Endothelial cell of umbilical vein (primary cell): ENCODE measurements at regions not wholly inside any gene's neighbourhood (a gene's known extent, or its start where the extent isn't known, plus 50 kb on each side); places are given as distances from the start of the nearest gene placed in this dataset.

Experiments used
- BruUV-seq: library from RNA; stranded (reverse); fragments of 400-500 nt; replicated peaks from 2 replicates; lab custom pipeline; 2021; lab: Mats Ljungman, UMichigan
- CTCF ChIA-PET: fragments of 300-600, 350-600 bp; sonication (Branson Sonifier 250); formaldehyde crosslinking; loops from one replicate; lab custom pipeline; 2021; ENCODE audit warnings: antibody characterized with exemption, inconsistent platforms; lab: Charles Lee
- POLR2A ChIA-PET: fragments of 300-600, 350-600 bp; sonication (Branson Sonifier 250); formaldehyde crosslinking; loops from one replicate; lab custom pipeline; 2021; ENCODE audit warnings: antibody characterized with exemption, inconsistent platforms; lab: Charles Lee
- DNase-seq: peaks from one replicate; pipeline ENCODE4 v3.0.0-alpha.2; 2011; ENCODE audit warnings: low read depth, low spot score
- FAIRE-seq: peaks from 2 replicates; lab custom pipeline; 2011; peaks lifted over from hg19 to GRCh38; lab: Jason Lieb, UNC
- H2AFZ ChIP-seq: 2 replicates; pipeline ENCODE4 v1.6.0; 2012; ENCODE audit warnings: low read depth, low read length, control low read depth, inconsistent platforms
- H3K27ac ChIP-seq: 2 replicates; pipeline ENCODE4 v1.5.1; 2011; ENCODE audit warnings: low read depth, mild to moderate bottlenecking, control low read depth, low read length, moderate library complexity; ENCODE audit not compliant: insufficient read depth
- H3K27me3 ChIP-seq, 2 experiments: 2 replicates each; pipeline versions ENCODE4 v1.6.0 to v1.6.1; 2011; ENCODE audit warnings: low read length in 2 of 2, mixed read lengths in 1 of 2; ENCODE audit not compliant: control insufficient read depth in 2 of 2, insufficient read depth in 2 of 2
- H3K36me3 ChIP-seq, 2 experiments: 2 replicates in 1 of 2; 3 replicates in 1 of 2; pipeline ENCODE4 v1.5.1; 2011; ENCODE audit warnings: low read length in 2 of 2, mild to moderate bottlenecking in 1 of 2, moderate library complexity in 1 of 2; ENCODE audit not compliant: control insufficient read depth in 2 of 2, insufficient read depth in 2 of 2; ENCODE audit errors: extremely low read depth in 1 of 2
- H3K4me1 ChIP-seq: 3 replicates; pipeline ENCODE4 v1.5.1; 2011; ENCODE audit warnings: mild to moderate bottlenecking, low read length; ENCODE audit not compliant: control insufficient read depth, insufficient read depth; ENCODE audit errors: extremely low read depth
- H3K4me2 ChIP-seq: 2 replicates; pipeline ENCODE4 v1.6.1; 2011; ENCODE audit warnings: low read length, control low read depth, mixed read lengths; ENCODE audit not compliant: insufficient read depth
- H3K4me3 ChIP-seq, 3 experiments: fragments of 200-600 bp in 1 of 3; sonication (generic), shearing (Covaris generic) in 1 of 3; replicated peaks in 1 of 3; 2 replicates each; pipeline ENCODE4 v1.5.1; 2011 to 2016; ENCODE audit warnings: control low read depth in 3 of 3, low read length in 3 of 3, mild to moderate bottlenecking in 2 of 3, inconsistent platforms in 1 of 3, low read depth in 1 of 3, moderate library complexity in 1 of 3; ENCODE audit not compliant: insufficient read depth in 1 of 3
- H3K79me2 ChIP-seq: 2 replicates; pipeline ENCODE4 v1.6.0; 2012; ENCODE audit warnings: low read length, inconsistent platforms; ENCODE audit not compliant: control insufficient read depth, insufficient read depth
- H3K9ac ChIP-seq: replicated peaks from 2 replicates; pipeline ENCODE3; 2011; ENCODE audit warnings: low read length, control low read depth; ENCODE audit not compliant: insufficient read depth; ENCODE audit errors: extremely low read depth
- H3K9me1 ChIP-seq: replicated peaks from 3 replicates; pipeline ENCODE4 v1.6.0; 2011; ENCODE audit warnings: mild to moderate bottlenecking, low read length; ENCODE audit not compliant: control insufficient read depth, insufficient read depth; ENCODE audit errors: extremely low read depth
- H3K9me3 ChIP-seq: replicated peaks from 2 replicates; pipeline ENCODE4 v1.5.1; 2012; ENCODE audit warnings: low read length, inconsistent platforms; ENCODE audit not compliant: control insufficient read depth, insufficient read depth
- H4K20me1 ChIP-seq: replicated peaks from 2 replicates; pipeline ENCODE3; 2011; ENCODE audit warnings: mild to moderate bottlenecking, low read length; ENCODE audit not compliant: control insufficient read depth, insufficient read depth; ENCODE audit errors: extremely low read depth
- EZH2 ChIP-seq: IDR thresholded peaks from 2 replicates; pipeline ENCODE4 v1.6.1; 2012; ENCODE audit warnings: borderline replicate concordance, low read depth, mild to moderate bottlenecking, moderate library complexity, low read length, inconsistent platforms; ENCODE audit not compliant: severe bottlenecking
- FOS ChIP-seq: IDR thresholded peaks from 2 replicates; pipeline ENCODE4 v1.6.1; 2011; ENCODE audit warnings: mild to moderate bottlenecking, low read length, moderate library complexity, borderline replicate concordance; ENCODE audit not compliant: insufficient read depth
- GATA2 ChIP-seq: IDR thresholded peaks from 2 replicates; pipeline ENCODE4 v1.7.0; 2011; ENCODE audit warnings: low read depth, mild to moderate bottlenecking, moderate library complexity, mixed read lengths, low read length; ENCODE audit not compliant: insufficient read length, insufficient read depth
- JUN ChIP-seq: IDR thresholded peaks from 2 replicates; pipeline ENCODE4 v1.6.1; 2011; ENCODE audit warnings: borderline replicate concordance, low read depth; ENCODE audit not compliant: insufficient read length, insufficient read depth
- MYC ChIP-seq: IDR thresholded peaks from one replicate; pipeline ENCODE4 v1.6.1; 2011; ENCODE audit warnings: mild to moderate bottlenecking, low read depth, low read length
- POLR2A ChIP-seq: IDR thresholded peaks from 2 replicates; pipeline ENCODE4 v1.6.1; 2012; ENCODE audit warnings: low read depth, mild to moderate bottlenecking, control low read depth, low read length
- POLR2AphosphoS5 ChIP-seq: IDR thresholded peaks from 2 replicates; pipeline ENCODE4 v1.6.1; 2012; ENCODE audit warnings: low read depth, mild to moderate bottlenecking, control low read depth, low read length, moderate library complexity; ENCODE audit not compliant: insufficient read depth
- dilution Hi-C: fragments of 300-500 bp; cut with MboI; formaldehyde crosslinking; loops from one replicate; pipeline ENCODE4 v1.15.0; 2019; ENCODE audit warnings: low sequenced_read_pairs; ENCODE audit not compliant: extremely low pct_ligation_motif_present
- intact Hi-C: fragments of 100-400 bp; cut with micrococcal nuclease; formaldehyde crosslinking; loops from one replicate; pipeline ENCODE4 v1.10.0; 2022
- TF ChIP-seq, protein P1 (sequence below), 2 donors: IDR thresholded peaks; 1 replicate in 1 of 2; 2 replicates in 1 of 2; pipeline ENCODE4 v1.5.1; 2011; ENCODE audit warnings: low read length in 2 of 2, mild to moderate bottlenecking in 2 of 2, moderate library complexity in 2 of 2, control low read depth in 1 of 2, inconsistent platforms in 1 of 2, low read depth in 1 of 2; ENCODE audit not compliant: insufficient read depth in 1 of 2; ENCODE audit errors: extremely low read depth in 1 of 2
- TF ChIP-seq, protein P2 (sequence below): IDR thresholded peaks from 2 replicates; pipeline ENCODE4 v1.6.1; 2011; ENCODE audit not compliant: insufficient read depth, insufficient read length

DNA sequence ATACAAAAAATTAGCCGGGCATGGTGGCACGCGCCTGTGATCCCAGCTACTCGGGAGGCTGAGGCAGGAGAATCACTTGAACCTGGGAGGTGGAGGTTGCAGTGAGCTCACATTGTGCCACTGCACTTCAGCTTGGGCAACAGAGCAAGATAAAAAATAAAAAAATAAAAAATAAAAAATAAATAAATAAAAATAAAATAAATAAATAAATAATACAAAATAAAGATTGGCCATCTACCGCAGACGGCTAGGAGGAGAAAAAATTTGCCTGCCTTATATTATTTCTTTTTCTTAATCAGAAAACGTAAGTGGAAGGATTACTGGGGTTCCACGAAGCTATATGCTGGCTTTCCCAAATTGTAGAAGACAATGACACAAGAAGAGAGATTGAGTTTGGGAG, 229.7 kb downstream of the EPHA4 start:
- CTCF ChIA-PET = no interaction called here
- dilution Hi-C loops = no loop called here
- DNase-seq = no peak

More for the DNA sequence above, 229.7 kb downstream of the EPHA4 start:
- POLR2A ChIA-PET = no interaction called here
- Histone ChIP-seq H3K36me3 (no peaks in the 10 kb centered on the region), H3K9ac (no peak overlapping the region), H3K27me3 (no peaks in the 10 kb centered on the region), H2AFZ (no peak overlapping the region), H3K27ac (no peak overlapping the region), H3K9me1 (no peaks in the 10 kb centered on the region), H3K4me3 (no peak overlapping the region), H3K4me1 (no peaks in the 10 kb centered on the region), H4K20me1 (no peaks in the 10 kb centered on the region), H3K9me3 (no peaks in the 10 kb centered on the region), H3K79me2 (no peaks in the 10 kb centered on the region), H3K4me2 (no peak overlapping the region)
- no TSS peak for BruUV-seq
- no peak for TF ChIP-seq FOS
- no peak for TF ChIP-seq POLR2AphosphoS5
- TF ChIP-seq POLR2A = no peak
- TF ChIP-seq, protein P1, sequence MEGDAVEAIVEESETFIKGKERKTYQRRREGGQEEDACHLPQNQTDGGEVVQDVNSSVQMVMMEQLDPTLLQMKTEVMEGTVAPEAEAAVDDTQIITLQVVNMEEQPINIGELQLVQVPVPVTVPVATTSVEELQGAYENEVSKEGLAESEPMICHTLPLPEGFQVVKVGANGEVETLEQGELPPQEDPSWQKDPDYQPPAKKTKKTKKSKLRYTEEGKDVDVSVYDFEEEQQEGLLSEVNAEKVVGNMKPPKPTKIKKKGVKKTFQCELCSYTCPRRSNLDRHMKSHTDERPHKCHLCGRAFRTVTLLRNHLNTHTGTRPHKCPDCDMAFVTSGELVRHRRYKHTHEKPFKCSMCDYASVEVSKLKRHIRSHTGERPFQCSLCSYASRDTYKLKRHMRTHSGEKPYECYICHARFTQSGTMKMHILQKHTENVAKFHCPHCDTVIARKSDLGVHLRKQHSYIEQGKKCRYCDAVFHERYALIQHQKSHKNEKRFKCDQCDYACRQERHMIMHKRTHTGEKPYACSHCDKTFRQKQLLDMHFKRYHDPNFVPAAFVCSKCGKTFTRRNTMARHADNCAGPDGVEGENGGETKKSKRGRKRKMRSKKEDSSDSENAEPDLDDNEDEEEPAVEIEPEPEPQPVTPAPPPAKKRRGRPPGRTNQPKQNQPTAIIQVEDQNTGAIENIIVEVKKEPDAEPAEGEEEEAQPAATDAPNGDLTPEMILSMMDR (IDR thresholded peaks at IDR 0.05; ENCODE audit: extremely low read depth in 1 of 2, insufficient read depth in 1 of 2, low read depth in 1 of 2, low read length in 2 of 2) = no peak
- TF ChIP-seq GATA2 = no peak
- no peak for TF ChIP-seq EZH2
- TF ChIP-seq, protein P2, sequence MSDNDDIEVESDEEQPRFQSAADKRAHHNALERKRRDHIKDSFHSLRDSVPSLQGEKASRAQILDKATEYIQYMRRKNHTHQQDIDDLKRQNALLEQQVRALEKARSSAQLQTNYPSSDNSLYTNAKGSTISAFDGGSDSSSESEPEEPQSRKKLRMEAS = no peak
- no peak for TF ChIP-seq JUN
- TF ChIP-seq MYC = no peak
- intact Hi-C loops = no loop called here
- no peak for FAIRE-seq
